ENCODE measurements at regions not wholly inside any gene's neighbourhood (a gene's known extent, or its start where the extent isn't known, plus 50 kb on each side); places are given as distances from the start of the nearest gene placed in this dataset.
"Not testable (repeated sequence)": the region's sequence is repeated elsewhere in the genome, so short reads cannot be mapped to it uniquely, and the experiment has no call there.

GRCh38 chr3:29176501-29176900 lies 104.4 kb upstream of the RBMS3 start:
- Histone ChIP-seq H3K27me3 (ENCODE audit: control insufficient read depth, insufficient read depth, low read length) (no peaks in the 10 kb centered on the region), H3K4me1 (ENCODE audit: control insufficient read depth, insufficient read depth, low read length) (peaks cover 4% of the 10 kb centered on the region), H3K4me3 (ENCODE audit: low read length) (no peak overlapping the region), H3K36me3 (ENCODE audit: insufficient read depth, low read length) (no peaks in the 10 kb centered on the region), H3K4me2 (ENCODE audit: low read length) (no peak overlapping the region), H3K9ac (ENCODE audit: low read depth, low read length) (no peak overlapping the region), H3K9me3 (replicated peaks; ENCODE audit: low read length) (no peaks in the 10 kb centered on the region)

GRCh38 chr3:29178809-29179793 lies 101.8 kb upstream of the RBMS3 start:
- H3K4me2 ChIP-seq (ENCODE audit: low read length) = no peak overlapping the region
- H3K9me3 ChIP-seq (replicated peaks; ENCODE audit: low read length) = no peaks in the 10 kb centered on the region
- peaks cover 7% of the 10 kb centered on the region for H3K4me1 ChIP-seq (ENCODE audit: control insufficient read depth, insufficient read depth, low read length)
- no peaks in the 10 kb centered on the region for H3K27me3 ChIP-seq (ENCODE audit: control insufficient read depth, insufficient read depth, low read length)
- H3K4me3 ChIP-seq (ENCODE audit: low read length) = no peak overlapping the region
- H3K36me3 ChIP-seq (ENCODE audit: insufficient read depth, low read length) = no peaks in the 10 kb centered on the region
- H3K9ac ChIP-seq (ENCODE audit: low read depth, low read length) = no peak overlapping the region

GRCh38 chr3:29181149-29181780 lies 99.6 kb upstream of the RBMS3 start:
- Histone ChIP-seq H3K4me1 (ENCODE audit: control insufficient read depth, insufficient read depth, low read length) (peaks cover 27% of the 10 kb centered on the region), H3K4me2 (ENCODE audit: low read length) (no peak overlapping the region), H3K9ac (ENCODE audit: low read depth, low read length) (no peak overlapping the region), H3K4me3 (ENCODE audit: low read length) (no peak overlapping the region), H3K36me3 (ENCODE audit: insufficient read depth, low read length) (no peaks in the 10 kb centered on the region), H3K27me3 (ENCODE audit: control insufficient read depth, insufficient read depth, low read length) (no peaks in the 10 kb centered on the region), H3K9me3 (replicated peaks; ENCODE audit: low read length) (no peaks in the 10 kb centered on the region)

GRCh38 chr3:29181872-29182271 lies 99.0 kb upstream of the RBMS3 start:
- no peaks in the 10 kb centered on the region for H3K36me3 ChIP-seq (ENCODE audit: insufficient read depth, low read length)
- H3K4me3 ChIP-seq (ENCODE audit: low read length) = no peak overlapping the region
- no peak overlapping the region for H3K9ac ChIP-seq (ENCODE audit: low read depth, low read length)
- no peaks in the 10 kb centered on the region for H3K27me3 ChIP-seq (ENCODE audit: control insufficient read depth, insufficient read depth, low read length)
- H3K9me3 ChIP-seq (replicated peaks; ENCODE audit: low read length) = no peaks in the 10 kb centered on the region
- no peak overlapping the region for H3K4me2 ChIP-seq (ENCODE audit: low read length)
- H3K4me1 ChIP-seq (ENCODE audit: control insufficient read depth, insufficient read depth, low read length) = peaks cover 33% of the 10 kb centered on the region

- not testable (repeated sequence) for H3K27me3 ChIP-seq (ENCODE audit: control insufficient read depth, insufficient read depth, low read length); H3K9ac ChIP-seq (ENCODE audit: low read depth, low read length); H3K9me3 ChIP-seq (replicated peaks; ENCODE audit: low read length); H3K4me2 ChIP-seq (ENCODE audit: low read length); H3K36me3 ChIP-seq (ENCODE audit: insufficient read depth, low read length); H3K4me3 ChIP-seq (ENCODE audit: low read length)
- H3K4me1 ChIP-seq (ENCODE audit: control insufficient read depth, insufficient read depth, low read length) = peaks cover 42% of the 10 kb centered on the region
Measured at GRCh38 chr3:29182828-29183227, 98.0 kb upstream of the RBMS3 start.

- peaks cover 48% of the 10 kb centered on the region for H3K4me1 ChIP-seq (ENCODE audit: control insufficient read depth, insufficient read depth, low read length)
- H3K27me3 ChIP-seq (ENCODE audit: control insufficient read depth, insufficient read depth, low read length) = no peaks in the 10 kb centered on the region
- no peak overlapping the region for H3K4me3 ChIP-seq (ENCODE audit: low read length)
- H3K9me3 ChIP-seq (replicated peaks; ENCODE audit: low read length) = no peaks in the 10 kb centered on the region
- peak overlapping the region; percentile 5 for H3K4me2 ChIP-seq (ENCODE audit: low read length)
- H3K9ac ChIP-seq (ENCODE audit: low read depth, low read length) = peak overlapping the region; percentile 6
- no peaks in the 10 kb centered on the region for H3K36me3 ChIP-seq (ENCODE audit: insufficient read depth, low read length)
Measured at GRCh38 chr3:29183346-29184087, 97.4 kb upstream of the RBMS3 start.

- H3K4me2 ChIP-seq (ENCODE audit: low read length) = peak overlapping the region; percentile 6
Measured at GRCh38 chr3:29185706-29186105, 95.2 kb upstream of the RBMS3 start.

GRCh38 chr3:29186131-29186599 lies 94.7 kb upstream of the RBMS3 start:
- H3K4me2 ChIP-seq (ENCODE audit: low read length) = peak overlapping the region; percentile 23
- no peaks in the 10 kb centered on the region for H3K36me3 ChIP-seq (ENCODE audit: insufficient read depth, low read length)
- no peaks in the 10 kb centered on the region for H3K9me3 ChIP-seq (replicated peaks; ENCODE audit: low read length)
- no peaks in the 10 kb centered on the region for H3K27me3 ChIP-seq (ENCODE audit: control insufficient read depth, insufficient read depth, low read length)
- peaks cover 50% of the 10 kb centered on the region for H3K4me1 ChIP-seq (ENCODE audit: control insufficient read depth, insufficient read depth, low read length)
- H3K4me3 ChIP-seq (ENCODE audit: low read length) = no peak overlapping the region
- H3K9ac ChIP-seq (ENCODE audit: low read depth, low read length) = peak overlapping the region; percentile 75

More at GRCh38 chr3:29185706-29186105, 95.2 kb upstream of the RBMS3 start:
- H3K9me3 ChIP-seq (replicated peaks; ENCODE audit: low read length) = no peaks in the 10 kb centered on the region
- H3K36me3 ChIP-seq (ENCODE audit: insufficient read depth, low read length) = no peaks in the 10 kb centered on the region
- H3K4me1 ChIP-seq (ENCODE audit: control insufficient read depth, insufficient read depth, low read length) = peaks cover 50% of the 10 kb centered on the region
- H3K4me3 ChIP-seq (ENCODE audit: low read length) = no peak overlapping the region
- peak overlapping the region; percentile 63 for H3K9ac ChIP-seq (ENCODE audit: low read depth, low read length)
- H3K27me3 ChIP-seq (ENCODE audit: control insufficient read depth, insufficient read depth, low read length) = no peaks in the 10 kb centered on the region

- Histone ChIP-seq H3K4me2 (ENCODE audit: low read length) (peak overlapping the region; percentile 18), H3K9ac (ENCODE audit: low read depth, low read length) (peak overlapping the region; percentile 75), H3K27me3 (ENCODE audit: control insufficient read depth, insufficient read depth, low read length) (no peaks in the 10 kb centered on the region), H3K9me3 (replicated peaks; ENCODE audit: low read length) (no peaks in the 10 kb centered on the region), H3K4me1 (ENCODE audit: control insufficient read depth, insufficient read depth, low read length) (peaks cover 50% of the 10 kb centered on the region), H3K4me3 (ENCODE audit: low read length) (no peak overlapping the region), H3K36me3 (ENCODE audit: insufficient read depth, low read length) (no peaks in the 10 kb centered on the region)
Measured at GRCh38 chr3:29186982-29187725, 93.7 kb upstream of the RBMS3 start.

GRCh38 chr3:29189328-29189727 lies 91.5 kb upstream of the RBMS3 start:
- H3K4me3 ChIP-seq (ENCODE audit: low read length) = no peak overlapping the region
- no peaks in the 10 kb centered on the region for H3K9me3 ChIP-seq (replicated peaks; ENCODE audit: low read length)
- no peak overlapping the region for H3K9ac ChIP-seq (ENCODE audit: low read depth, low read length)
- no peaks in the 10 kb centered on the region for H3K27me3 ChIP-seq (ENCODE audit: control insufficient read depth, insufficient read depth, low read length)
- no peaks in the 10 kb centered on the region for H3K36me3 ChIP-seq (ENCODE audit: insufficient read depth, low read length)
- H3K4me1 ChIP-seq (ENCODE audit: control insufficient read depth, insufficient read depth, low read length) = peaks cover 40% of the 10 kb centered on the region
- no peak overlapping the region for H3K4me2 ChIP-seq (ENCODE audit: low read length)

GRCh38 chr3:29194139-29194538 lies 86.7 kb upstream of the RBMS3 start:
- Histone ChIP-seq H3K36me3 (ENCODE audit: insufficient read depth, low read length) (no peaks in the 10 kb centered on the region), H3K4me2 (ENCODE audit: low read length) (no peak overlapping the region), H3K27me3 (ENCODE audit: control insufficient read depth, insufficient read depth, low read length) (no peaks in the 10 kb centered on the region), H3K9ac (ENCODE audit: low read depth, low read length) (no peak overlapping the region), H3K9me3 (replicated peaks; ENCODE audit: low read length) (no peaks in the 10 kb centered on the region), H3K4me3 (ENCODE audit: low read length) (no peak overlapping the region), H3K4me1 (ENCODE audit: control insufficient read depth, insufficient read depth, low read length) (no peaks in the 10 kb centered on the region)
